H9 (cell line): ENCODE measurements at regions not wholly inside any gene's neighbourhood (a gene's known extent, or its start where the extent isn't known, plus 50 kb on each side); places are given as distances from the start of the nearest gene placed in this dataset.

Source experiments
- DNase-seq: peaks from one replicate; pipeline ENCODE4 v3.0.0-alpha.2; 2017
- H2AFZ ChIP-seq: one replicate; pipeline ENCODE4 v1.6.1; 2013; ENCODE audit warnings: mild to moderate bottlenecking, low read length, control low read depth, moderate library complexity
- H2AK5ac ChIP-seq: 2 replicates; pipeline ENCODE4 v1.6.1; 2013; ENCODE audit warnings: low read length, control low read depth, mixed read lengths; ENCODE audit not compliant: insufficient read length
- H2BK120ac ChIP-seq: one replicate; pipeline ENCODE4 v1.6.1; 2013; ENCODE audit warnings: low read depth, mild to moderate bottlenecking, low read length, control low read depth, inconsistent platforms; ENCODE audit not compliant: poor library complexity, severe bottlenecking
- H2BK12ac ChIP-seq: 2 replicates; pipeline ENCODE4 v1.6.1; 2013; ENCODE audit warnings: low read length, control low read depth, mixed read lengths, low read depth; ENCODE audit not compliant: insufficient read length
- H2BK15ac ChIP-seq: 2 replicates; pipeline ENCODE4 v1.6.1; 2013; ENCODE audit warnings: low read depth, low read length, control low read depth
- H2BK20ac ChIP-seq: one replicate; pipeline ENCODE4 v1.6.1; 2013; ENCODE audit warnings: low read depth, mild to moderate bottlenecking, low read length, control low read depth, inconsistent platforms; ENCODE audit not compliant: poor library complexity, severe bottlenecking
- H2BK5ac ChIP-seq: 2 replicates; pipeline ENCODE4 v1.6.1; 2013; ENCODE audit warnings: low read length, control low read depth, mixed read lengths; ENCODE audit not compliant: insufficient read length
- H3K14ac ChIP-seq: 2 replicates; pipeline ENCODE4 v1.6.1; 2013; ENCODE audit warnings: low read length, control low read depth; ENCODE audit not compliant: insufficient read depth
- H3K18ac ChIP-seq: 2 replicates; pipeline ENCODE4 v1.6.1; 2013; ENCODE audit warnings: low read depth, mild to moderate bottlenecking, mixed read lengths, low read length, control low read depth; ENCODE audit not compliant: insufficient read length
- H3K23ac ChIP-seq: 2 replicates; pipeline ENCODE4 v1.6.1; 2013; ENCODE audit warnings: low read length, control low read depth, mixed read lengths, low read depth; ENCODE audit not compliant: insufficient read length
- H3K23me2 ChIP-seq: 2 replicates; pipeline ENCODE4 v1.6.1; 2013; ENCODE audit warnings: low read depth, mild to moderate bottlenecking, mixed read lengths, low read length, control low read depth; ENCODE audit not compliant: insufficient read length, poor library complexity, severe bottlenecking
- H3K27ac ChIP-seq: 2 replicates; pipeline ENCODE4 v1.5.1; 2013; ENCODE audit warnings: low read length, control low read depth, mixed read lengths, low read depth; ENCODE audit not compliant: insufficient read length
- H3K27me3 ChIP-seq: 2 replicates; pipeline ENCODE4 v1.6.1; 2013; ENCODE audit warnings: low read length, control low read depth, inconsistent platforms; ENCODE audit not compliant: insufficient read depth
- H3K4ac ChIP-seq: 2 replicates; pipeline ENCODE4 v1.6.1; 2013; ENCODE audit warnings: low read depth, mild to moderate bottlenecking, control low read depth, inconsistent platforms, low read length, moderate library complexity
- H3K4me1 ChIP-seq: 2 replicates; pipeline ENCODE4 v1.6.1; 2013; ENCODE audit warnings: low read length, control low read depth, inconsistent platforms; ENCODE audit not compliant: insufficient read depth
- H3K4me2 ChIP-seq: 2 replicates; pipeline ENCODE4 v1.6.1; 2013; ENCODE audit warnings: low read length, control low read depth, mixed read lengths; ENCODE audit not compliant: insufficient read length, insufficient read depth
- H3K56ac ChIP-seq: 2 replicates; pipeline ENCODE4 v1.6.1; 2013; ENCODE audit warnings: low read depth, mild to moderate bottlenecking, mixed read lengths, low read length, control low read depth; ENCODE audit not compliant: insufficient read length
- H3K79me1 ChIP-seq: 2 replicates; pipeline ENCODE4 v1.6.1; 2013; ENCODE audit warnings: low read depth, mild to moderate bottlenecking, moderate library complexity, low read length, control low read depth, inconsistent platforms; ENCODE audit not compliant: insufficient read depth, poor library complexity, severe bottlenecking
- H3K79me2 ChIP-seq: 2 replicates; pipeline ENCODE4 v1.6.1; 2013; ENCODE audit warnings: low read length, control low read depth, inconsistent platforms; ENCODE audit not compliant: insufficient read depth
- H3K9ac ChIP-seq: 2 replicates; pipeline ENCODE4 v1.6.1; 2013; ENCODE audit warnings: low read length, control low read depth, mixed read lengths; ENCODE audit not compliant: insufficient read length; ENCODE audit errors: extremely low read depth
- H3K9me3 ChIP-seq: one replicate; pipeline ENCODE4 v1.6.1; 2013; ENCODE audit warnings: low read depth, low read length, inconsistent platforms; ENCODE audit not compliant: control insufficient read depth
- H3T11ph ChIP-seq: one replicate; pipeline ENCODE4 v1.6.1; 2013; ENCODE audit warnings: mild to moderate bottlenecking, low read length, control low read depth, inconsistent platforms
- H4K20me1 ChIP-seq: one replicate; pipeline ENCODE4 v1.6.1; 2013; ENCODE audit not compliant: control insufficient read depth, insufficient read length, insufficient read depth
- H4K5ac ChIP-seq: 2 replicates; pipeline ENCODE4 v1.6.1; 2013; ENCODE audit warnings: low read depth, mild to moderate bottlenecking, mixed read lengths, low read length, control low read depth; ENCODE audit not compliant: insufficient read length
- H4K8ac ChIP-seq: replicated peaks from 2 replicates; pipeline ENCODE4 v1.6.1; 2013; ENCODE audit warnings: low read length, control low read depth, mixed read lengths, low read depth; ENCODE audit not compliant: insufficient read length
- H4K91ac ChIP-seq: 2 replicates; pipeline ENCODE4 v1.6.1; 2013; ENCODE audit warnings: low read depth, mild to moderate bottlenecking, moderate library complexity, mixed read lengths, low read length, control low read depth; ENCODE audit not compliant: insufficient read length
- H3K27ac Mint-ChIP-seq, 3 experiments: 2 replicates in 2 of 3; 3 replicates in 1 of 3; pipeline ENCODE4 v1.8.0; 2020 to 2021; ENCODE audit warnings: mixed read lengths in 3 of 3, mild to moderate bottlenecking in 1 of 3, moderate library complexity in 1 of 3
- H3K27me3 Mint-ChIP-seq: 2 replicates; pipeline ENCODE4 v1.8.0; 2021; ENCODE audit warnings: low read depth, mild to moderate bottlenecking, moderate library complexity, mixed read lengths
- H3K36me3 Mint-ChIP-seq, 3 experiments: 2 replicates in 2 of 3; 3 replicates in 1 of 3; pipeline ENCODE4 v1.8.0; 2020 to 2021; ENCODE audit warnings: low read depth in 3 of 3, mixed read lengths in 3 of 3; ENCODE audit not compliant: insufficient read depth in 1 of 3
- H3K4me1 Mint-ChIP-seq, 2 experiments: 2 replicates each; pipeline ENCODE4 v1.8.0; 2020; ENCODE audit warnings: mixed read lengths in 2 of 2
- H3K4me3 Mint-ChIP-seq, 2 experiments: 2 replicates in 1 of 2; 3 replicates in 1 of 2; pipeline ENCODE4 v1.8.0; 2020 to 2021; ENCODE audit warnings: mild to moderate bottlenecking in 2 of 2, mixed read lengths in 2 of 2, moderate library complexity in 1 of 2
- H3K9me3 Mint-ChIP-seq, 2 experiments: 2 replicates in 1 of 2; 3 replicates in 1 of 2; pipeline ENCODE4 v1.8.0; 2020; ENCODE audit warnings: mild to moderate bottlenecking in 2 of 2, mixed read lengths in 2 of 2, moderate library complexity in 1 of 2
- CTCF ChIP-seq: fragments of 200-600 bp; sonication (generic); conservative IDR thresholded peaks from 3 replicates; pipeline ENCODE4 v1.8.0; 2021; ENCODE audit warnings: antibody characterized with exemption, mild to moderate bottlenecking

GRCh38 chr18:4549164-4549872, 94.2 kb upstream of the DLGAP1 start:
- Histone ChIP-seq H3K56ac (no peak overlapping the region), H2AK5ac (no peak overlapping the region), H3K27ac (no peak overlapping the region), H3K27me3 (no peaks in the 10 kb centered on the region), H4K5ac (no peak overlapping the region), H3K9me3 (no peaks in the 10 kb centered on the region), H4K91ac (no peak overlapping the region), H3K4ac (no peak overlapping the region), H2BK12ac (no peak overlapping the region), H3K4me2 (no peak overlapping the region), H3K79me1 (no peaks in the 10 kb centered on the region), H3K14ac (no peak overlapping the region), H3K79me2 (no peaks in the 10 kb centered on the region), H4K8ac (no peak overlapping the region), H3K23me2 (no peaks in the 10 kb centered on the region), H4K20me1 (no peaks in the 10 kb centered on the region), H3K18ac (no peak overlapping the region), H2AFZ (no peak overlapping the region), H2BK5ac (no peak overlapping the region), H2BK20ac (no peak overlapping the region), H2BK15ac (no peak overlapping the region), H3T11ph (no peak overlapping the region), H3K23ac (no peak overlapping the region), H3K4me1 (no peaks in the 10 kb centered on the region), H3K9ac (no peak overlapping the region), H2BK120ac (no peak overlapping the region)
- H3K4me3 Mint-ChIP-seq: no peak overlapping the region
- no peaks in the 10 kb centered on the region for H3K36me3 Mint-ChIP-seq
- H3K9me3 Mint-ChIP-seq: no peaks in the 10 kb centered on the region
- no peak overlapping the region for H3K27ac Mint-ChIP-seq
- TF ChIP-seq CTCF: no peak
- no peaks in the 10 kb centered on the region for H3K27me3 Mint-ChIP-seq
- DNase-seq: no peak
- no peaks in the 10 kb centered on the region for H3K4me1 Mint-ChIP-seq
